ENCODE measurements at regions not wholly inside any gene's neighbourhood (a gene's known extent, or its start where the extent isn't known, plus 50 kb on each side); places are given as distances from the start of the nearest gene placed in this dataset.

GRCh38 chr3:83913381-83913780 lies 1045.4 kb upstream of the CADM2 start:
- ChIA-PET POLR2A (no interaction called here), SMC1A (ENCODE audit: uncharacterized antibody, unreplicated experiment) (no interaction called here)
- WGBS (ENCODE audit: insufficient coverage, insufficient replicate concordance, low lambda C conversion rate, missing lambda C conversion rate): 27% methylated on average over 4 of the region's 4 CpGs

GRCh38 chr3:83926291-83926690 lies 1032.5 kb upstream of the CADM2 start:
- Histone ChIP-seq H2AFZ (ENCODE audit: control insufficient read depth, low read depth, low read length) (no peak overlapping the region), H3K9ac (ENCODE audit: control insufficient read depth, insufficient read depth, low read length) (no peak overlapping the region), H4K20me1 (ENCODE audit: control insufficient read depth, insufficient read depth) (no peaks in the 10 kb centered on the region), H3K27ac (ENCODE audit: control insufficient read depth, insufficient read depth) (no peak overlapping the region), H3K9me3 (replicated peaks; ENCODE audit: control insufficient read depth, insufficient read depth, low read length) (no peaks in the 10 kb centered on the region; the same call in 2 of the 3 replicates), H3K4me3 (no peak overlapping the region), H3K4me2 (ENCODE audit: control insufficient read depth, insufficient read depth) (no peak overlapping the region), H3K27me3 (replicated peaks in 1 of 2; ENCODE audit: control insufficient read depth in 2 of 2, insufficient read depth in 2 of 2, low read length in 1 of 2) (no peaks in the 10 kb centered on the region), H3K4me1 (ENCODE audit: control insufficient read depth, insufficient read depth, low read length) (no peaks in the 10 kb centered on the region), H3K36me3 (ENCODE audit: control insufficient read depth in 2 of 2, insufficient read depth in 2 of 2, low read length in 1 of 2) (no peaks in the 10 kb centered on the region), H3K79me2 (ENCODE audit: control insufficient read depth, insufficient read depth, low read length) (no peaks in the 10 kb centered on the region)
- FAIRE-seq (no peak), DNase-seq (ENCODE audit: low read depth, low spot score) (no peak), ATAC-seq (no peak)
- SMC1A ChIA-PET (ENCODE audit: uncharacterized antibody, unreplicated experiment): interaction anchor here (1.1 to 1.4 kb wide), 3 partner anchors 15 to 34 kb away, joined by 3 to 5 read pairs (median 3); no protein-coding TSS in a partner anchor
- CTCF ChIA-PET: no interaction called here
- in situ Hi-C loops (cut with MboI): no loop called here
- RAD21 ChIA-PET (ENCODE audit: unreplicated experiment): no interaction called here
- intact Hi-C loops (cut with micrococcal nuclease; ENCODE audit: unreplicated experiment): no loop called here
- 17% methylated on average over 3 of the region's 4 CpGs for WGBS (ENCODE audit: insufficient coverage, insufficient replicate concordance, low lambda C conversion rate, missing lambda C conversion rate)
- BruUV-seq (replicated peaks): no TSS peak
- POLR2A ChIA-PET: interaction anchor here (0.6 kb wide), 1 partner anchor 446 kb away, joined by 3 read pairs; no protein-coding TSS in a partner anchor
- no peak for TF ChIP-seq ELK1 (IDR thresholded peaks at IDR 0.05; ENCODE audit: low read depth, low read length)
- no peak for TF ChIP-seq NR2C1 (IDR thresholded peaks at IDR 0.05)
- TF ChIP-seq SUZ12 (IDR thresholded peaks at IDR 0.05; ENCODE audit: unreplicated experiment): no peak
- no peak for TF ChIP-seq ATF2 (IDR thresholded peaks at IDR 0.05; ENCODE audit: low read length)
- no peak for TF ChIP-seq ATF3 (IDR thresholded peaks at IDR 0.05; ENCODE audit: borderline replicate concordance, extremely low read depth, low read depth, low read length)
- no peak for TF ChIP-seq MXI1 (IDR thresholded peaks at IDR 0.05; ENCODE audit: low read depth, low read length)
- no peak for TF ChIP-seq RAD51 (IDR thresholded peaks at IDR 0.05)
- TF ChIP-seq FOXM1 (IDR thresholded peaks at IDR 0.05; ENCODE audit: low read depth, low read length): no peak

More at GRCh38 chr3:83913381-83913780, 1045.4 kb upstream of the CADM2 start:
- ChIA-PET RAD21 (ENCODE audit: unreplicated experiment) (no interaction called here), CTCF (no interaction called here)
- no peaks in the 10 kb centered on the region for H3K79me2 ChIP-seq (ENCODE audit: control insufficient read depth, insufficient read depth, low read length)
- FAIRE-seq (no peak), ATAC-seq (no peak), DNase-seq (ENCODE audit: low read depth, low spot score) (no peak)
- no TSS peak for BruUV-seq (replicated peaks)
- no peaks in the 10 kb centered on the region for H3K9me3 ChIP-seq (replicated peaks; ENCODE audit: control insufficient read depth, insufficient read depth, low read length)
- in situ Hi-C loops (cut with MboI): no loop called here
- no peak overlapping the region for H3K9ac ChIP-seq (ENCODE audit: control insufficient read depth, insufficient read depth, low read length)
- intact Hi-C loops (cut with micrococcal nuclease; ENCODE audit: unreplicated experiment): no loop called here
- no peaks in the 10 kb centered on the region for H3K4me1 ChIP-seq (ENCODE audit: control insufficient read depth, insufficient read depth, low read length)
- H3K27ac ChIP-seq (ENCODE audit: control insufficient read depth, insufficient read depth): no peak overlapping the region
- H2AFZ ChIP-seq (ENCODE audit: control insufficient read depth, low read depth, low read length): no peak overlapping the region
- H3K27me3 ChIP-seq (replicated peaks in 1 of 2; ENCODE audit: control insufficient read depth in 2 of 2, insufficient read depth in 2 of 2, low read length in 1 of 2): no peaks in the 10 kb centered on the region
- no peak for TF ChIP-seq ZNF24 (IDR thresholded peaks at IDR 0.05)
- no peak for TF ChIP-seq E2F4 (IDR thresholded peaks at IDR 0.05; ENCODE audit: low read depth, low read length)
- no peak for TF ChIP-seq JUNB (IDR thresholded peaks at IDR 0.05)
- no peak for TF ChIP-seq CBX5 (IDR thresholded peaks at IDR 0.05; ENCODE audit: low read depth)
- no peak for TF ChIP-seq BHLHE40 (IDR thresholded peaks at IDR 0.05; ENCODE audit: borderline replicate concordance in 1 of 2, low read depth in 2 of 2, low read length in 1 of 2)
- H3K36me3 ChIP-seq (ENCODE audit: control insufficient read depth in 2 of 2, insufficient read depth in 2 of 2, low read length in 1 of 2): no peaks in the 10 kb centered on the region
- no peak overlapping the region for H3K4me2 ChIP-seq (ENCODE audit: control insufficient read depth, insufficient read depth)
- H4K20me1 ChIP-seq (ENCODE audit: control insufficient read depth, insufficient read depth): no peaks in the 10 kb centered on the region
- no peak overlapping the region for H3K4me3 ChIP-seq

All from GM12878 (cell line).